Stimulated activated CD8-positive, alpha-beta memory T cell treated with anti-CD3 and anti-CD28 coated beads, Interleukin-15, amount 100 ng/mL, for 24 hours (primary cell): ENCODE measurements at regions not wholly inside any gene's neighbourhood (a gene's known extent, or its start where the extent isn't known, plus 50 kb on each side); places are given as distances from the start of the nearest gene placed in this dataset.

Experiments
- DNase-seq: peaks from one replicate; pipeline ENCODE4 v3.0.0-alpha.2; 2020; ENCODE audit warnings: low read depth

DNA sequence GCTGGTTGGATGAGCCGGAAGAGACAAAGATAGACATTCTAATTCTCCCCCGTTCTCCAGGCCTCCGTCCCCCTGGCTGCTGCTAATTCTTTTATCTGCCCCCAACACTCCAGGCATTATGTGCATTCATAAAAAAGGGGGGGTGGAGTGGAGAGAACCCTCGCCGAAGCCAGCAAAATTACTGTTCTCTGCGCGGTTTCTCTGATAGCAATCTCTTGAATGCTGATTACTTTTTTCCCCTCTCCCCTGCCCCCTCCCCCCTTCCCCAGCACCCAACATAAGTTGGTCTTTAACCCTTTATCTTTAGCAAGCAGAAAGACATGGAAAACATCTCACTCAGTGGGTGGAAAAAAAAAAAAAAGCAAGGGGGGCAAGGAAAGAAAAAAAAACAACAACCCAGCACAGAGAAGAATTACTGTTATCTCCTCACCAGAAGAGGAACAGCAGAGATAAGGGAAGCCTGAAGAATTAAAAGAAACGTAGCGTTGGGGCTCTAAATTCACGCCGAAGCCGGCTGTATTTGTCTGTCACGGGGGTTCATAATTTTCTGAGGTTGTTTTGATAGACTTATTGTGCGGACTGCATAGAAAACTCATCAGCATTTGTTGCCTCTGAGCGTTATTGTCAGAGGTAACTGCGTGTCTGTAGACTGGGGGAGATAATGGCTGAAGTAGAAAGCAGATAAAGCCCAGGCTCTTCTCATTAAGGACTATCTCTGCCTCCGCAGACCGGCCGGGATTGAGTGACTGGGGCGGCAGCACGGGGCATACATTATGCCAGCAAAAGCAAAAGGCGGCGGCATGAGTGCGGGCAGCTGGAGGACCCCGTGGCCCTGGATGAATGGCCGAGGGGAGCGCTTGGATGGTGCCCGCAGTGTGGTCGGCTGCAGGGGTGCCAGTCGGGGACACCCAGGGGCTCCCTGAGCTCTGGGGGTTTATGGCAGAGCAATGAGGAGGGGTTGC lies 126.9 kb downstream of the MRM1 start:
- no peak for DNase-seq

DNA sequence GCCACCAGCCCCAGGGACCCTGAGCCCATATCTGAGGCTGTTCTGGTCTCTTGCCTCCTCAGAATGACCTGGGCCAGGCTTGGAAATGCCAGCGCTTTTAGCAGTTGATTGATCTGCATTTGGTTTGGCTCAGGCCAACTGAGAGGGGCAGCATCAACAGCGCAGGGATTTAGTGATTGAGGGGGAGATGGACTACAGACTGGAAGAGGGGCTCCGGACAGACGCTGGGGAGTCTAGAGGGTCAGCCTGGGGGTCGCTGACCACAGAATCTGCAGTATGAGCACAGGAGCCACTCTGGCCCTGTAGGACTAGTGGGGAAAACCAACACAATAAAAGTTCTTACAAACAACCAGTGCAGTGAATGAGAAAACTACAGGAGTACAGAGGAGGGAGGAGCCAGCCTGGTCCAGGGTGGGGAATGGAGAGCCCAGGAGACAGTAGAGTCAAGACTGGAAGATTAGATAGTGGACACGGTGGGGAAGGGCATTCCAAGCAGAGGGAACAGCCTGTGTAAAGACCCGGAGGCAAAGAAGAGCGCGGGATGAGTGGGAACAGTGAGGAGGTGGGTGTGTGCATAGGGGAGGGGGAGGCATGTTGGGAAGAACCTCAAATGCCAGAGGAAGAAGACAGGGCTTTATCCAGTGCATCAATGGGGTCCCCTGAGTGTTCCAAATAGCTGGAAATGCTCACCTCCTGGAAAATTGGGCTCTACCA lies 128.9 kb downstream of the MRM1 start:
- DNase-seq = no peak

- no peak for DNase-seq
These were observed 129.6 kb downstream of the MRM1 start for GRCh38 chr17:36730857-36731490.

DNA sequence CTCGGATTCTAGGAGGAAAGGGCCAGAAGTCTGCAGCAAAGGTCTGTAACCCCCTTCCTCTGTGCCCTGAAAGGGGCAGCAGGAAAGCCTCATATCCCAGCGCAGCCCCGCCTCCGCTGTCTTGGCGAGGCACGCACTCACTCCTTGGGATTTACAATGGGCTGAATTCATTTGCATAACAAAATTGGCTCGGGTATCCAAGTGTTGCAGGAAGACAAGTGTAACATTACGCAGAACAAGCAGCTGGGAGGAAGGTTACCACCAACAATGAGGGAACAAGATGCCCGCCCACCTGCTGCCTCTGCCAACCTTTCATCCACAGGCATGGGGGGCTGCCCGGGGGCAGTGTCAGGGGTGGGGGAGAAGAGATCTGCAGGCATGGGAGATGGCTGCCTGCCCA lies 130.4 kb downstream of the MRM1 start:
- DNase-seq = no peak

- DNase-seq = no peak
These were observed 131.0 kb downstream of the MRM1 start for GRCh38 chr17:36732351-36732750.

- DNase-seq = no peak
These were observed 135.1 kb downstream of the MRM1 start for GRCh38 chr17:36736201-36737156.

DNA sequence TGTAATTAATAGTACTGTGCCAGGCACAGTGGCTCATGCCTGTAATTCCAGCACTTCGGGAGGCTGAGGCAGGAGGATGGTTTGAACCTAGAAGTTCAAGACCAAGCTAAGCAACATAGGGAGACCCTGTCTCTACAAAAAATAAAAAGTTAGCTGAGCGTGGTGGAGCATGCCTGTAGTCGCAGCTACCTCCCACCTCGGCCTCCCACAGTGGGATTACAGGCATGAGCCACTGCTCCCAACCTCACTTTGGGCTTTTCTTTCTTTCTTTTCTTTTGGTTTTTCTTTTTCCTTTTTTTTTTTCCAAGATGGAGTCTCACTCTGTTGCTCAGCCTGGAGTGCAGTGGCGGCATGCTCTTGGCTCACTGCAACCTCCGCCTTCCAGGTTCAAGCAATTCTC lies 137.8 kb downstream of the MRM1 start:
- no peak for DNase-seq

- no peak for DNase-seq
These were observed 138.8 kb downstream of the MRM1 start for GRCh38 chr17:36740157-36740556.

- no peak for DNase-seq
These were observed 139.9 kb downstream of the MRM1 start for GRCh38 chr17:36741019-36741902.

DNA sequence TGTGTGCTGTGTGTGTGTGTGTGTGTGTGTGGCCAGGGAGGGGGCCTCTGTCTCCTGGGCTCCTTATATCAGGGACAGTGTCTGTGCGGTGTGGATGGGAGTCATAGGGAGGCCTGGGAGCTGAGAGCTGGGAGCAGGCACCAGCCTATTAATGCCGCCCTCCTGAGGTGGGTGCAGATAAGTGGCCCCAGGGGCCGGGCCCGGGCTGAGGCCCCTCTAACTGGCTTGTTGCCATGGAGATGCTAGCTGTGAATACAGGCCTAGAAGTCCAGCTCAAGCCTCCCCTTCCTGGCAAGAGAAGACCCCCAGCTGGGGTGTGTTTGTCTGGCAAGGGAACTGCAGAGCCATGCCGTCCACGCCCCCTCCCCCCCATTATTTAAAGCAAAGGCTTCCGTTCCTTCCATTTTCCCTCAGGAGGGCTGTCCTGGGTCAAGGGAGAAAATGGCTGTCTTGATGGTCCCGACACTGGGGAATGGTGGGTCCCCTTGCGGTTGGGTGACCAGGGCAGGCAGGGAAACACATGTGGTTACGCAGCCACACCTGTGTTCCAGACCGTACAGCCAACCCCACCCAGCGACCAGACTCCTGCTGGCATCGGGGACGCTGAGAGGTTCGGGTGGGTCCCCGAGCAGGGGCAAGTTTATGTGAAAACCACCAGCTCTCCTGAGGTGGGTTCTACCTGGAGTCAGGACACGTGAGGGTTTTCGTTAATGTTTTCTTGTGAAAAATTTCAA lies 141.1 kb downstream of the MRM1 start:
- DNase-seq = no peak

DNA sequence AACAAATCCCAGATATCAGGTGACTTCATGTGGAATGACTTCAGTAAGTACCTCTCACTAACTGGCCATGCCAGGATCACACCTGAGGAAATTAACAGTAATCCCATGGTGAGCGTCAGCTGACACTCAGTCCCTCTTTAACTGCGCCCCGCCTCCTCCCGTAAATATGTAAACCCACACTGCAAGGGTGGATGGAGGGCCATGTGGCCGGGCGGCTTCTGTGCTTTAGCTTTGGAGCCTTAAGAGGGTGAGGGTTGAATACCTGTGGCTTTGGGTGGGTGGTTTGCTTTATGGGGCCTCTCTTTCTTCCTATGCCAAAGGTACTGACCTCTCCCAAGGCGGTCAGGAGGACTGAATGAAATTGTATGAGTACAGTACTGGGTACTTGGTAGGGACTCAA lies 141.7 kb downstream of the MRM1 start:
- DNase-seq = no peak

GRCh38 chr17:36746381-36747053 lies 145.1 kb downstream of the MRM1 start:
- no peak for DNase-seq

GRCh38 chr17:36747861-36748260 lies 146.5 kb downstream of the MRM1 start:
- no peak for DNase-seq

DNA sequence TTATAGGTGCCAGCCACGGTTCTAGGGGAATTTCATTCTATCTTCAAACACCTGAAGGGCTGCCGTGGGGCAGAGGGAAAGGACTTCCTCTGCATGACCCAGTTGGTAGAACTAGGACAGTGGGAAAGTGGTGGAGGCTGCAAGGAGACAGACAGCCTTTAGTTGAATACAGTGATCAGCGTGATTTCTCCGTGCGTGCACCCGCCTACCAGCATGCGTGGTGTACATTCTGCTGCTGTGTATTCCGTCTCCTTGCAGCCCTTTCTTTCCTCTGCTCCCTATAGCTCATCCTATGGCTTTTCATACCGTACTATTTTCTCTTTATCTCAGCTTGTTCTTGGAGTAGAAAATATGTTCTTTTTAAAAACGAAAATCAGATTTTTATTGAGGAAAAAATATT lies 146.9 kb downstream of the MRM1 start:
- no peak for DNase-seq

- no peak for DNase-seq
These were observed 148.1 kb downstream of the MRM1 start for GRCh38 chr17:36749493-36749892.

DNA sequence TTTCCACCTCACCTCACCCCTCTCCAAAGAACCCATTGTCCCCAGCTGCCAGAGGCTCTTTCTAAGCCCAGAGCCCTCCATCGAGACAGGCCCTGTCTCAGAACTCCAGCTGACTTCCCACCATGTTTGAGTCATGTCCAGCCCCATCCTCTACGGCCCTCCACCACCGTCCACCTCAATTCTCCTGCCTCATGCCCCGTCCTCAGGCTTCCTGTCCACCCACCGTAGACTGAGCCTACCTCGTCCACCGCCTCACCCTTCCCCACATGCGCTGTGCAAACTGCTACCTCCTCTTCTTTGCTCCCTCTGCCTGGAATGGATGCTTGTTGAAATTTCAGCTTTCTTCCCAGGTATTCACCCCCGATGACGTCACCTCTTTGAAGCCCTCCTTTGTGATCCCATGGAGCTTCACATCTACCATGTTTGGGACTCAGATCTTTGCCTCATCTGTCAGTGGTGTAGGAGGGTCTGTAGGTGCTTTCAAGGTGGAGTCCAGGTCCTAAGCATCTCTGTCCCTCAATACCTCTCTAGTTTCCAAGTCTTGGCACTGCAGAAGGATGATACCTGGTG lies 149.0 kb downstream of the MRM1 start:
- DNase-seq = no peak

DNA sequence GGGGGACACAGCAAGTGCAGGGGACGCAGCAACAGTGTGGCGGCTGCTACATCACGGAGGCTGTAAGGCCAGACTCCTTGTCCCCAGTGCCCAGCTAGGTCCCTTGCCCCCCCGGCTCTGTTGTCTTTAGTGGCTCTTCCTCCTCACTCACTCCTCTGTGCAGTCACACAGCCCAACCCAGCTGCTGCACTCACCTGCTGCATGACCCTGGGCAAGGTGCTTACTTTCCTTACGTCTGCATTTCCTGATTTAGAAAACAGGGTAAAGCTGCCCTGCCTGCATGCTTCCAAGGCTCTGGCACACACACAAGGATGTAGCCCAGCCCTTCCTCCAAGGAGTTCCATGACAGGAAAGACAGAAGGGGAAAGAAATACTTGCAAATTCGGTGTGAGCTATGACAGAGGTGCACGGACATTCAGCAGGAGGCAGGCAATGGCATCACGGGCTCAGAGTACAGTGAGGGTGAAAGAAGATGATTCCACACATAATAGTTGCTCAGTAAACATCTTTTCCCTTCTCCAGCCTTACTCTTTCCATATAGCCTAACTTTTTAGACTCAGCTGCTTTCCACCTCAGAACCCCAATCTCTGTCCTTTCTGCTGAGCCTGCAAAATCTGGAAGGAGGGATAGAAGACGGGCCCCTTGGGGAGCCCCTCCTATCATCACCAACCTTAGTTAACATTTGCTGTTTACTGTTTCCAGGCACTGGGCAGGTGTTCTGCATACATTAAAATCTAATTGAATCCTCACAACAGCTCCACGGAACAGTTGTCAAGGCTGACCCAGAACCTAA lies 150.9 kb downstream of the MRM1 start:
- no peak for DNase-seq

GRCh38 chr17:36755586-36755985 lies 154.2 kb downstream of the MRM1 start:
- peak; percentile 3 for DNase-seq
